ENCODE measurements at regions not wholly inside any gene's neighbourhood (a gene's known extent, or its start where the extent isn't known, plus 50 kb on each side); places are given as distances from the start of the nearest gene placed in this dataset.

GRCh38 chr2:37872192-37872750, 52.8 kb upstream of the RMDN2 start:
- no peak for TF ChIP-seq CTCF (IDR thresholded peaks at IDR 0.05)
- no peak for TF ChIP-seq POLR2A (IDR thresholded peaks at IDR 0.05)
